IPS-NIHi7 (cell line): ENCODE measurements at regions not wholly inside any gene's neighbourhood (a gene's known extent, or its start where the extent isn't known, plus 50 kb on each side); places are given as distances from the start of the nearest gene placed in this dataset.

Experiments
- DNase-seq: peaks from one replicate; pipeline ENCODE4 v3.0.0; 2012; ENCODE audit warnings: mixed read lengths; ENCODE audit errors: extremely low spot score

DNA sequence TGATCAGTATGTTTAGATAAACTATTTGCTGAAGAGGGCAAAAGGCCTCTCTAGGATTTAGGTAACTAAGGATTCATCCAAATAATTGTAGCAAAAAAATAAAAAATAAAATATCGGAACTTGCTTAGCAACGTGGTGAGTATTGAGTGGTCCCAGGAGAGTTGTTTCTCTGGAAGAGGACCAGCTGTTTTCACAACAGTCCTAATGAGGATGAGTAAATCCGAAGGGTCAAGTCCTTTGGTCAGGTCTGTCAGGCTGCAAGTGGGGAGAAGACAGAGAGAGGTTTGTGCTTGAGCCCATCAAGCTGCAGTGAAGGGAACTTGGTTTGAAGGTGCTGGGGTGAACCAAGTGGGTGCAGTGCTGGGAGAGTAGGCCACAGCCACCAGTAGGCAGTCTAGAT is 539.2 kb downstream of the SLC4A3 start:
- no peak for DNase-seq

DNA sequence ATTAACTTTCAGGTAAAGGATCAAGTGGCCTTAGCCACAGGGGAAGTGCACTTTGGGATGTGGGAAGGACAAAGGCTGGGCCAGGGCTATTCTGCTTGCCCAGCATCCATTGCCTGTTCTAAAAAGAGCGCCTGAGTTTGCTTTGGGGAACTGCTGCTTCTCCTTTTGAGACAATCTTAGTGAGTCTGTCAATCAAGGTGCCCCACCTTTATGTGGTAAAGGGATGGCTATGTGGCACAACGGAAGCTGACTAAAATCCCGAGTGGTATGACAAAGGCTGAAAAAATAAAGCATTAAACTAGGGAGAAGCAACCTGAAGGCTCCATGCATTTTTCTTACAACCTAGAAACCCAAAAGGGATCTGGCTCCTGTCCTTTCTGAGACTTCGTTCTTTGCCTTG is 540.5 kb downstream of the SLC4A3 start:
- DNase-seq, result no peak

DNA sequence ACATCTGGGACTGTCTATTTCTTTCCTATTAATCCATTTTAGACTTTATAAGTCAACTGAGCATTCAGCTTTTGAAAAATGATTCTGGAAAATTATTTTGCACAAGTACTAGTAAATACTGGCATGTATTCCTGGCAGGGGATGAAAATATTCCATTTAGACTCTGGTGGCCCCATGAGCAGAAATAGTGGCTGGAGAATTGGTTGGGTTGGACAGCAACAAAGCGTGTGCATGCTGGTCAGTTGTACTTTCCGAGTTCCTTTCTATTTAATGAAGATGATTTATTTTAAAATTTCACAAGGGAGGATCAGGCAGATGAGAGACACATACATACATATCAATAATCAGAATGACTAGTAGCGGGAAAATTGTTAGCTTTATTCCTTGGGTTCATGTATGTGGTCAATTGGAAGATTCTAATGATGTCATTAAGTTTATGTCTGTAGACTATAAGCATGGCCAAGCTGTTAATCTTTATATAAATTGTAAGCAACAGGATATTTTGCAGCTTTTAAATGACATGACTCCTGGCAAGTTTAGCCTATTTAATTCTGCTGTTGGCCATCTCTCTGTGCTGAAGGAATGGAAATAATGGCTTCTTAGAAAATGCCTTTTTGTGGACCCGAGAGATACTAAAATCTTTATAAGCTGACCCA is 541.6 kb downstream of the SLC4A3 start:
- DNase-seq, result no peak

DNA sequence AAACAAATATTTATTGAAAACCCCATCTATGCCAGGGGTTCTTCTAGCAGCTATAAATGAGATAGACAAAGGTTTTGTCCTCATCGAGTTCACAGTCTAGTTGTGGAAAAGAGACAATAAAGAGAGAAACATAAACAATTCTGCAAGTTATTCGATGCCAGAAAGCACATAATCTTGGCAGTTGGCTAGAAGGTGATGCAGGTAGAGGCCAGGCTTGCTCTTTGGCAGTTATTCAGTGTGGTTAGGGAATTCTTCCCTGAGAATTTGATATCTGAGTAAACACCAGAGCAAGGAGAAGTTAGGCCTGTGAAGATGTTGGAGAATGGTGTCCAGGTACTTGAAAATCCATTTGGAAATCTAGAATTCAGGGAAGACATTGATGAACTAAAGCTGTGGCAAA is 547.4 kb downstream of the SLC4A3 start:
- no peak for DNase-seq

DNA sequence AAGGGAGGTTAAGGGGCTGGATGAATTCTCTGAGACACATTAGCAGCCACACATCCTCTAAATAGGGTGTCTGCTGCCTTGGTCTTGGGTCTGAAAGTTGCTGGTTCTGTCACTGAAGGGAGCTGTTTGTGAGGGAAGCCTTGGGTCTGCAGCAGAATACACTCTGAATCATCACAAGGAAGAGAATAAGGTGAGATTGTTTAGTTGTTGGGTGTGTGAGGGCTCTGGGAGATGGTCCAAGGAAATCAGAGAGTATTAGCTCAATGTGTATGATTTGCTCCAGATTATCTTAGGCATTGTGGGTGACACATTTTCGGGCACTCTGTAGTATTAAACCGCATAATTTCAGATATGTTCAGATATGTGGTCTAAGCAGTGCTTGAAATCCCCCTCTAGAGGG is 548.5 kb downstream of the SLC4A3 start:
- DNase-seq, result no peak

DNA sequence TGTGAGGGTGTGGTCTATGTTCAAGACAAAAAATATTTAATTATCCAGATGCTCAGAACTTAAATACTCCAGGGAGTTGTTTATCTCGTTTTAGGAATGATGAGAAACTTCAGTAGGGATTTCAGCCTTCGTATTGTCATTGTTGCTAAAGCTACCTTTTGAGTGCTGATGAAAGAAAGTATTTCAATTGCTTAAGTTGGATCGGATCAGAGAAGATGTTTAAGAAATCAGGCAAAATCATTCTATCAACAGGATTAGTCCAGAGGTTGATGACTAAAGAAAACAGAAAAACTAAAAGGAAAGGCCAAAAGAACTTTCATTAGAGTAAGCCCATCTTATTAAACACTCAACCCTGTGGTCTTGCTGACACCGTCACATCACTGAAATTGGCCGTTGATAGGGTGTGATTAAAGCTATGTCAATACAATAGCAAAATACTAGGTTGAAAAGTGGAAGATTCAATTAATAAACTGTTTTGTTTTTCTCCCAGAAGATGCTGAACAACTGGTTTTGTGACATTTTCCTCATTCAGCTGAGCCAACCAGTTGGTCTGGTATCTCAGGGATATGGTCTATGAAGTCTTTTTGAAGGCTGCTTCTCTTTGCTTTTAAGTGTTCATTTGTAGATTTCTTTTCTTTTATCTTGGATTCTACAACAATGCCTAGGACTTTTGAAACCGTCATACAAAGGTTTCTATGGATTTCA is 551.7 kb downstream of the SLC4A3 start:
- no peak for DNase-seq

DNA sequence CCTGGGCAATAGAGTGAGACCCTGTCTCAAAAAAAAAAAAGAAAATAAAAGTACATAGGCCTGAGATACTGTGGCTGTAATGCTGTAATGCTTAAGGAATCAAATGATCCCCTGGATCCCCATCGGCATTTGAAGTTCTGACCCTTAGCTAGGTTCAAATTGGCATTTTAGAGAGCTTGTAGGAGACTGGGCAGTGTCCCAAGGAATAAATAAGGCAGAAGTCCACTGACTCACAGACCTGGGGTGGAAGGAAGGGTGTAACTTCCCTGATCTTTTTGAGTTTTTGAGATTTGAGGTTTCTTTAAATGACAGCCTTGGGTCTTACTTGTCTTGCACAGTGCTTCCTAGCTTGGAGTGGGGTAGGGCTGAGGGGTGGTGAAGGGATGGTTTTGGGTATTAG is 553.7 kb downstream of the SLC4A3 start:
- DNase-seq, result no peak

DNA sequence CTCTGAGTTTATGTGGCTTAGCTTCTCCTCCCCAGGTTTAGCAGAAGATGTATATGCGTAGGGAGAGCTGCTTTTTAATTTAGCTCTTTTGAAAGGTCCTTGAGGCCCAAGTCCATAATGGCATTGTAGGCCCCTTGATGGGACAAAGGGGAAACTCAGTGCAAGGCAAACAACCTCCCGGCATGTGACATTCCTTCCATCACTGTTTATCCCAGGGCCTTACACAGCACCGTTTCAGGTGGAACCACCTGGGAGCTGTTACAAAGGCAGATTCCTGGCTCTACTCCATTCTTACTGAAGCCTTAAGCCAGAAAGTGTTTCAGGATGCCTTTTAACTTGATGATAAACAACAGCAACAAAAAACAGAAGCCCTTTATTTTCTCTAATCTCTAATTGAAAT is 555.4 kb downstream of the SLC4A3 start:
- DNase-seq, result no peak

DNA sequence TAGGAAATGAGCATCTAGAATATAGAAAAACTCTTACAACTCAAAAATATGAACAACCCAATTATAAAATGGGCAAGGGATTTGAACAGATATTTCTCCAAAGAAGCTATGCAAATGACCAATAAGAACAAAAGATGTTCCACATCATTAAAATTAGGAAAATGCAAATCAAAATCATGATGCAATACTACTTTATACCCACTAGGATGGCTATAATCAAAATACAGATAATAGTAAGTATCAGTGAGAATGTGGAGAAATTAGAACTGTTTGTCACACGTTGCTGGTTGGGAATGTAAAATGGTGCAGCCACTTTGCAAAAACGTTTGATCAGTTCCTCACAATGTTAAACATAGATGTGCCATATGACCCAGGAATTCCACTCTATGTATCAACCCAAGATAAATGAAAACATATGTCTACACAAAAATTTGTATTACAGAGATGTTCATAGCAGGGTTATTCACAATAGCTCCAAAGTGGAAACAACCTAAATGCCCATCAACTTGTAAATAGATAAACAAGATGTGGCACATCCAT is 558.4 kb downstream of the SLC4A3 start:
- no peak for DNase-seq

DNA sequence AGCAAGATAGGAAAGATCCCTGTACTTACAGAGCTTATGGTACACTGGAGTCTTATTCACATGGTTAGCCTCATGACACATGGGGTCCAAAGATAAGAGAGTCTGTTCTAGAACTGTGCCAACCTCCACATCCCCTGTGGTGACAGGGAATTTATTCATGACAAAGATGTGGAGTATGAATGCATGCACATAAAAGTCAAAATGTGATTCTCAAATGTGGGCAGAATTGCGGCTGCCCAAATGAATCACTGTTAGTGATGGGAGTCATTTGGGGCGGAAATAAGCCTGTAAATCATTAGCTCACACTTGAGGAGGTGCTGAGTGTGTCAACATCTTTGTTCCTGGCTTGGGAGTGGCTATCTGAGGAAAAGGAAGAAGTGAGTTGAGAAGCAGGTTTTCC is 560.6 kb downstream of the SLC4A3 start:
- no peak for DNase-seq

DNA sequence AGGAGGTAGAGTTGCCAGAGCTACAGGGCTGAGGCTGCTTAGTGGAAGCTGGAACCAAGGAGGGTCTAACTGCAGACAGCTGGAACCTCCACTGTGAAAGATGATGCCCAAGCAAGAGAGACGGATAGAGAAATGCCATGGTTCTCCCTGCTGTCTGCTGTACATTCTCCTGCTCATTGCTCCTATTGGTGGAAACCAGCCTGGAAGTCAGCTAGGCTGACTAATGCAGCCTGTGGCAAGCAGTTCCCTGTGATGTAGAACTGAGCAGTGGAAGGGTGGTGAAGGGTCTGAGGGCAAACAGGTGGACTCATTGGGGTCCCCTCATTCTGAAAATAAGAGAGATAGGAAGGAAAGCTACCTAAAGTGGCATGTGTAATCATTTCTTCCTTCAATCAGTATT is 563.6 kb downstream of the SLC4A3 start:
- DNase-seq, result no peak

DNA sequence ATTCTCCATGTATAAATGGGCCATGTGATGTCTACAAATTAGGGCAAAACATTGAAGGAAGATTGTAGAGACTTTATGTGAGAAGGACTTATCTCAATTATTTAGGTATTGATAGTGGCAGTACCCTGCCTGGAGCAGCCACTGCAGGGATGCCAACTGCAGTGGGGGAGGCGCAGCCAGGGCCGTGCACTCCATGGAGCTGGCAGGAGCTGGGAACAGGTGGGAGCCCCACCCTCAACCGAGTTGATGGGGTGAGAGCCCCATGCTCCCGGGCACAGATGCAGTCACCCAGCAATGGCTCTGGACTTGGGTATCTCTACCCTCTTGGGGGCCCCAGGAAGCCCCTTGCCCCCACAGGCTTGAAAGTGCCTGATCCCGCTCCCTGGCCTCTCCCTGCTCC is 564.3 kb downstream of the SLC4A3 start:
- no peak for DNase-seq

DNA sequence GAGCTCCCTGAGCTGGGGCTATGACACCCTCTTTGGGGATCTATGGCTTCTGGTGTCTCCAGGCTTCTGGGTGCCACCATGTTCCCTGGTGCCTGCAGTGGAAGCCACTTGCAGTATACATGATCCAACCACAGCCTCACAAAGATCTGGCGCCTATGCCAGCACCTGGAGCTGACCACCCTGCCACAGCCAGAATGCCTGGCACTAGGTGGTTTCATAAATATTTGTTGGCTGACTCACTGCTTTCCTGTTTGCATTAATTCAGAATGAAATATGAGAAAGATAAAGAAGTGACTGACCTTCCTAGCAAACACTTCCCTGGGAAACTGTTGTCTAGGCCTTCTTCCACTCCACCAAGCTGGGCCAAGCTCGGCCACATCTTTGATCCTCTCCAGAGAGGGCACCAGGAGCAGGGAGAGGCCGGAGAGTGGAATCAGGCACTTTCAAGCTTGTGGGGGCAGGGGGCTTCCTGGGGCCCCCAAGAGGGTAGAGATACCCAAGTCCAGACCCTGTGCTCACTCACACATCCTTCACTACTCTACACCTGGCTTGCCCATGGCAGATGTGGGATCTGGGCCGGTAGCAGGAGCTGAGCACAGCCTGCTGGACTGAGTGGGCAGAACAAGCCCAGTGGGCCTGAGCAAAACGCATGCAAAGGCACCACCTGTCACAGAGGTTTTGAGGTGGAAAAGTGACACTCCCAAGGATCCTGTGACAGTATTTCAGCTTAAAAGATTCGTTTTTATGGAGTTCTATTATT is 565.7 kb downstream of the SLC4A3 start:
- DNase-seq, result no peak

DNA sequence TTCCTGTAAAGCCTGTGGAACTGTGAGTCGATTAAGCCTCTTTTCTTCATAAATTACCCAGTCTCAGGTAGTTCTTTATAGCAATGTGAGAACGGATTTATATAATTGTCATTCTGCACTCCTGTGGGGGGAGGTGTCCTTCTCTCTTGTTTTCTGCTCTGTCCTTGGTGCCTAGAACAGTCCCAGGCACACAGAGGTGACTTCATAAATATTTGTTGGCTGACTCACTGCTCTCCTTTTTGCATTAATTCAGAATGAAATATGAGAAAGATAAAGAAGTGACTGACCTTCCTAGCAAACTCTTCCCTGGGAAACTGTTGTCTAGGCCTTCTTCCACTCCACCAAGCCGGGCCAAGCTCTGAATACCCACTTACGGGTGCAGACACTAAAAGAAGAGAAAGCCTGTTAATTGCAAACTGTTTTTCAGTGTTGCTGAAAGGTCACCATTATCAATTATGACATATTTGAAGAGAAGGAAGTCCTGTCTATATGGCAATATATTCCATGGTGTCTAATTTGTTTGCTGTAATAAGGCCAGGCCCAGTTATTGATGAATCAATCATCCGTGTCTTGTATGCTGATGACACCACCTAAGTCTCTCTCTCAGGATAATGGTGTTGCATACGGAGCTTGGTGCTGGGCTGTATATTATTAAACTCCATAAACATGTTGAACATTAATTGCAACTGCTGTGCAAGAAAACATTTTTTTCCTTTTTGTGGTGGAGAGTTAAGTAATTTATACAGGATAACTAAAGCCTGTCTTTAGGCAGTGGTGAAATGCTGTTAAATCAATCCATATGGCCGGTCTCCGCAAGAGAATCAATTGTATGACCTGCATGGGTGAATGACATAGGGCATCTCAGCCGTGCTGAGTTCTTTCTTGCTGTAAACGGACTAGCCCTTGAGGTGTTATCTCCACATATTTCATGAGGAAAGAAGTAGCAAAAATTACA is 567.5 kb downstream of the SLC4A3 start:
- no peak for DNase-seq

DNA sequence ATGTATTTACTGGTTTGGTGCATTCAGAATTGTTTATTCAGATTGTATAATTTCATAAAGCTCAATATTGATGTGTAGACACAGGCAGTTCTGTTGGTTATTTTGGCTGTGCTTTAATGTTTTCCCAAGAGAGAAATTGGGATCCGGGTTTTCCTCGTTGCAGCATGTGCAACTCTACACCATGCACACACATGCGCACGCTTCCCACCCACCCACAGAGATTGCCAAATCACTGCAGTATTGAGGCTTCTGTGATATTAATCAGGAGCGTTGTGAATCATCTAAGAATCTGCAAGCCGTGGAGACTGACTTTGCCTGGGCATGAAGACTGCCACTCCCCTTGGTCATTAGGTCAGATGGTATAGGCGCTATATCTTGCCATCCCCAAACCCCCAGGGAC is 571.5 kb downstream of the SLC4A3 start:
- DNase-seq, result no peak

DNA sequence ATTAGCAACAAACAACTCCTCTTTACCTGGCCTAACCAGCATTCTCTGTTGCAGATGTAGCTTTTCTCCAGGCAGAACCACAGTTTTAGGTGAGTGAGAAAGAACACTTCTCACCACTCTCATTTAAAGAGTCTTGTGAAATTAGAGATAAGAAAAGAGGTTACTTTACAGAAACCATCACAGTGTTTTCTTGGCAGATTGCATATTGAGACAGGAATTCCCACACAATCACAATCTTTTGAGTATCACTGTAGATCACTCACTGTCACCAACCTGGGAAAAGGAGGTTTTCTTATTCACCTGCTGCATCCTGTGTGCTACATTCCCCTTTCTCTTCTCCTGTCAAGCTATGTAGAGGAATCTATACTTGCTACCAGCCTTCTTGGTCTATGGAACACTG is 574.6 kb downstream of the SLC4A3 start:
- no peak for DNase-seq

DNA sequence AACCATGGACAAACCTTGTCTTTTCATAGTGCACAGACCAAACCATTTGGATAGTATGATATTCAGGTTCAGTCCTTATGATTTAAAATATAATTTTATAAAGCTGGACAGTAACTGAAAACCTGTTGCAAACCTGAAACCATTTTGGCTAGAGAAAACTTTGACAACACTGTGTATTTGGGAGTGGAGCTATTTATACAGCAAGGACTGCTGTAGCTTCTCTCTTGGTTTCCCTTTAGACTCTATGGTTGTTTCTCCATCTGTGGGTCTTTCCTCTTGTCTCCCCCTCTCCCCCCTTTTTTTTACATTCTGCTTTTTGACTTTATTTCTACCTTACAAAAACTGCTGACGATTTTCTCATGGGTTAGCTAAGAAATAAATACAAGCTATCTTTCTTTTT is 581.7 kb downstream of the SLC4A3 start:
- no peak for DNase-seq

DNA sequence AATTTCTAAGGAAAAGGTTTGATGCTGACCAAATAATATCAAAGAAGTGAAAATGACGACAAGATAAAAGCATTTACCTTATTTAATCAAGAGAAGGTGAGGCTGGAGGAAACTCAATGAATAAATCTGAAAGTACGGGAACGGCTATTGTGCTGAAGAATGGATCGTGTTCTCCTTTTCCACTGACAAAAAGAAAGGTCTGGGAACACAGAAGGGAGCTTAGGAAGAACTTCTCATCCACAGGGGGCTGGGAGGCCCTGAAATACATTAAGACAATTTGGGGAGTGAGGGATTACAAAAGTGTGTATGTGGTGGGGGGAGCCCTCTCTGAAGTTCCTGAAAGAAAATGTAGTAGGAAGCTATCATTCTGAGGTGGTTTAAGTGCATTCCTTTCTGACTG is 582.3 kb downstream of the SLC4A3 start:
- no peak for DNase-seq

DNA sequence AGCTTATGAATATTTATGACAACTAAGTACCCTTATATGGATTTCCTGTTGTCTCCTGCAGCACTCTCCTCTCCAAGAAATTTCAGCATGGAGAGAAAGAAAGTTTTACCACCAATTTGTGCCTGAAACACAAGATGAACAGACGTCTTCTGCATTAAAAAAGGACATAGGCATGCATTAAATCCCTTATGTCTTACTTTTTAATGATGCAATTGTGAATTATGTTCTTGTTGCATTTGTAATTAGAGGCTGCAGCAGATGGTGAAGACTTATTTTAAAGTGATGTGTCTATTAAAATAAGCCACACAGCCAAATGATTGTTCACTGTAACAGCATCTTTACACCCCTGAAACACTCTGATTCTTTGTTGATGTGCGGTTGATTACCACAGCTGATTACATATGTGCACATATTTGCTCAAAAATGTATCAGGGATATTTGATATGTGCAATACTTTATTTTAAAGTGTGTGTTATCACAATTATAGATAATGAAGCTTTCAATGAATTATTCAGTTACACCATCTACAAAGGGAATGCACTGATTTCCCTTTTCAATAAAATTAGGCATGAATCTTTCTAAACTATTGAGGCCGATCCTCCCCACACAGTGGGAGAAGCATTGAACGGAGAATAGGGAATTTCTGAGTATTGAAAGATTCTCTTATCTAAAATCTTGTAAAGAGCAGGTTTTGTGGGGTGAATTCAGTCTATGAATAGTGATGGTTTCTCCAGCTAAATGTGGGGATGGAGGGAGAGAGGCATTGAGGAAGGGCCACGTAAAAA is 585.1 kb downstream of the SLC4A3 start:
- no peak for DNase-seq

DNA sequence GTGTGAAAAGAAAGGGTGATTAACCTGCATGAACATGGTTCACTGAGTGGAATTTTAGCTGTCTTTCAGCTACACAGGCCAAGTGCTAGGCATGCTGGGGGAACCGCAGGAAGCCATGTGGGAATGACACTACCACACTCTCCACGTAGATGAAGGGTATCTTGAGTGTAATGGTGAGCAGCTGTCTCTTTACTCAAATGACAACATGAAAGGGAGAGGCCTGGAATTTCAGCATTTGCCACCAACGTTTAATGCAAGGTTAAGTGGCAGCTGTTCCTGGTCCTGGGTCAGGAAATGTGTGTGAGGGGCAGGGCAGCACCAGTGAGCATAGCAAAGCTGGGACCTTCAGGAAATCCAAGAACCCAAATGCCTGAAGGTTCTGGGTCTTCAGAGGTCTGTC is 588.4 kb downstream of the SLC4A3 start:
- DNase-seq, result no peak

DNA sequence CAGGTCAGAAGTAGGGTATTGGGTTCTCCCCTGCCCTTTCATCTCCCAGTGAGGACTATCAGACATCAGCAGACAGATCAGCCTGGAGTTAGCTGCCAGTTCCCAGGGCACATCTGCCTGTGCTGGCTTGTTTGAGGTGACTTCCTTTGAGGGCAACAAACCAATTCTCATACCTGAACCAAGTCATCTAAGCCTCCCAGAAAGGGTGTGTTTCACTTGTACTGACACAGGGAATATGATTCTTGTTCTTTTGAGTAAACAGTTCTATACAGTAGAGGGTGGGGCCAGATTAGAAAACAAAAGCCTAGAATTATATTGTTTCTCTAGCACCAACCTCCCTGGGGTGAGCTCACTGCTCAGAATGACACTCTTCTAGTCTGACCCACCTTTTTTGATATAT is 591.9 kb downstream of the SLC4A3 start:
- no peak for DNase-seq
